GM21423 (cell line): ENCODE measurements at regions not wholly inside any gene's neighbourhood (a gene's known extent, or its start where the extent isn't known, plus 50 kb on each side); places are given as distances from the start of the nearest gene placed in this dataset.

ENCODE experiments used
- ATAC-seq: cut with Tn5 transposase; IDR thresholded peaks from one replicate; pipeline ENCODE4 v1.9.1; 2021; ENCODE audit warnings: mild to moderate bottlenecking, moderate library complexity; ENCODE audit not compliant: unreplicated experiment

DNA sequence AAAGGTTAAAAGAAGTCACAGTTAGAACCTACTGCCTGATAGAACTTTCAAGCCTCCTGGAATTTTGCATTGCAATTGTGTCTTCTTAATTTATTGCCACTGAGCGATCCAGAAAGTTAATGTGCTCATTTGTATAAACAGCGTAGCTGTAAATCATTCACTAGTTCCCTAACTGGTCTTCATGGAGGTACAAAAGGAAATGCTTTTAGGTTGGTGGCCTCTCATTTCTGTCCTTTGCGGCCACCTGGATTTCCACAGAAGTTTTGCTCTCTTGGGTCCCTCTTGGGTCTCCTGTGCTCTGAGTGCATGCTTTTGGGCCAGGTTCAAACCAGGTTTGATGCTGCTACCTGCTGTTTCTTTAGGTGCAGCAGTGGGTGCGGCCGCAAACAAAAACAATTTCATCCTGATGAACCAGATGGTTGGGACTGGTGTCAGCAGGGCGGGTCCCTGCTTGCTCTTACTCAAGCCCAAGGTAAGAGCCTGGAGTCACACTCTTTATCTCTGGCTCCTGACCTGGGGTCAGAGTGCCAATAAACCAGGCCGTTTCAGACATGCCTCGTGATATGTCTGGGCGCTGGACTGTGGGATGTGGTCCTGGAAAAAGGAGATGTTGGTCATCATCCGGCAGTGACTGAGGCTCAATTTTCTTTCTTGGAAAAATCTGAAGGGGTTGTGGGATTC, 270.1 kb downstream of the PTTG2 start:
- no peak for ATAC-seq

DNA sequence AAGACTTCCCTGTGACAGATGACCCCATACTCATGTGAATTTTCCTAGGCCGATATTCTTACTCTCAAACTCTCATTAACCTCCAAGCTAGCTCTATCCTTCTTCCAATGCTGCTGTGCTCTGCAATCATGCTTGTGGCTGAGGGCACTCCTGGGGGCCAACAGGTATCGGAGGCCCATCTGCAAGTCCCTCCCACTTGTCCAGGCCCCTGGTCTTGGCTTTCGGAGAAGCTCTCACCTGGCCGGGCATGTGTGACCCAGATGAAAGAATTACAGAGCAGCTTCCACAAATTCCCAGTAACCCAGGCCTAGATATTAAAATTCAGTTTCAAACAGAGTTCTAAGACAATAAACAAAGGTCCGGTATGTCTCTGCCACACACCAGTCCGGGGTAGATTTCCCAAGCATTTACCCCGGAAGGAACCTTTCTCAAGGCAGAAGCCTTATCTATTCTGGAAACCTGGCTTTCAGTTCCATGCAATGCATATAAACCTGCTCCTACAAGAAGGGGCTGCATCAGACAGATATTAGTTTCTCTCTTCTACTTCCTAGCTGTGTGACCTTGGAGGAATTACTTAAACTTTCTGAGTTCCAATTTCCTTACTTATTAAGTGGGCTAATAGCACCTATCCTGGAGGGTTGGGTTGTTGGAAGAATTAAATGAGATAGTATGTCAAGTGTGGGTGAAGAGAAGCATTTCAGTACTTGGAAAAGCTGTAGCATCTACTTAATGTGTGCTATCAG, 270.8 kb downstream of the PTTG2 start:
- no peak for ATAC-seq

- no peak for ATAC-seq
These were observed 271.4 kb downstream of the PTTG2 start for GRCh38 chr4:38231626-38232025.

DNA sequence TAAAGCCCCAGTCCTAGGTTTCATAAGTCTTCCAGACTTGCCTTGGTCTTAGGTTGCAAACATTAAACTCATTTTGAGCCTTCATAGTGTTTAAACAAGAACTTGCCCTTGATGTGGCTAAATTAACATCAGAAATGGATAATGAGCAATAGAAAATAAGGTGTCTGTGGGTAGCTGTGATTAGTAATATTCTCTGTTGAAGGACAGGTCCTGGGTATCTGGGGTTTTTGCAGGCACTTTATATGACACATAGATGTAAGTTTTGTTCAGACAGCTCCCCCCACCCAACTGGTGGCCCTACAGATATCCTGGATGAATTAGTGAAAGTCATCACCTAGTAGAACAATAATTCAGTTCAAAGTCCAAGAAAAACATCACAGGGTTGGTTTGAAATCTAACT, 272.5 kb downstream of the PTTG2 start:
- ATAC-seq = no peak

DNA sequence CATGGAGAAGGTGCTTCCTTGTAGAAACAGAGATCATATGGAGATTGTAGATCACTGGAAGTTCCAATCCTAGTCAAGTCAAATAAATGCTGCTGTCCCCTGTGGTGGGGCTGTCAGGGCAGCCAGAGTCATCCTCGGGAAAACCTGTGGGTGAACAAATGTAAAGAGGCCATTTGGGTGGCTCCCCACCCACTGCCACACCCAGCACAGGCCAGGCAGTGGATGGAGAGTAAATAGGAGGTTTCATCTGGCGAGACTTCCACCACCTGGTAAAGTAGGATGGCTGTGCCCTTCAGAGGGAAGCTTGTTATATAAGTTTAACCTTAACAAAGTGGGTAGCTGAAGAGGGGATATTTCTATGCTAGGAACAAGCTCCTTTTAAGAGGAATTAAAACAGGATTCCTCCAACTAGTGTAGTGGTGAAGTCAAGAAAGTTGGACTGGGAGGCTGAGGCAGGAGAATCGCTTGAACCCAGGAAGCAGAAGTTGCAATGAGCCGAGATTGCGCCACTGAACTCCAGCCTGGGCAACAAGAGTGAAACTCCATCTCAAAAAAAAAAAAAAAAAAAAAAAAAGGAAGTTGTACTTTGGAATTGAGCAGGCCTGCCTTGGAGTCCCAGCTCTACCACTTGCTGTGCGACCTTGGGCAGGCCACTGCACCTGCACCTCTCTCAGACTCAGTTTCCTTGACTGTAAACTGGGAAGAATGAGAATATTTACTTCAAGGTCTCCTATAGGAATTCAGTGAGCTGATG, 273.7 kb downstream of the PTTG2 start:
- ATAC-seq = no peak

GRCh38 chr4:38235354-38235753, 275.2 kb downstream of the PTTG2 start:
- no peak for ATAC-seq

- no peak for ATAC-seq
These were observed 275.8 kb downstream of the PTTG2 start for GRCh38 chr4:38236003-38236402.

DNA sequence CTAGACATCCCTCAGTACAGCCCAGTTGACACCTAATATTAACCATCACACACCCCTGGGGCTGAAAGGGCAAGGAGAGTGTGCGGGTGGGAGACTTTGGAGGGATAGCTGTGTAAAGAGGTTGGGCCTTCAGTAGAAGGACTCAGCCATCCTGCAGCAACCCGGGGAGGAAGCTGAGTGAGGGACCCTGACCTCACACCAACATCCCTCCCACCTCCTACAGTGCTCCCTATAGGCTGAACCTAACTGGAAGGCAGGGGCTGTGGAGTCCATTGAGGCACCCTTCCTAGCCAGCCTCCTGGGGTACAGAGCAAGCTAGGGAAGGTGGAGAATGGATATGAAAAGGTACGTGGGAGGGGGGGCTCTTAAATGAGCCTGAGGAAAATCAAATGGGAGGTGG, 276.3 kb downstream of the PTTG2 start:
- no peak for ATAC-seq

- ATAC-seq = no peak
These were observed 276.9 kb downstream of the PTTG2 start for GRCh38 chr4:38237139-38237538.

DNA sequence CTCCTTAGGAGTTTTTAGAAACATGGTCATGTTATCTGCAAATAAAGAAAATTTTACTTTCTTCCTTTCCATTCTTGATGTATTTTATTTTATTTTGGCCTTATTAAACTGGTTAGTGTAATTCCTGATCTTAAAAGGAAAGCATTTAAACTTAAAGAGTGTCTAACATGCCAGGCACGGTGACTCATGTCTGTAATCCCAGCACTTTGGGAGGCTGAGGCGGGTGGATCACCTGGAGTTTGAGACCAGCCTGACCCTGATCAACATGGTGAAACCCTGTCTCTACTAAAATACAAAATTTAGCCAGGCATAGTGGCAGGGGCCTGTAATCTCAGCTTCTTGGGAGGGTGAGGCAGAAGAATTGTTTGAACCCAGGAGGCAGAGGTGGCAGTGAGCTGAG, 281.3 kb downstream of the PTTG2 start:
- no peak for ATAC-seq

- ATAC-seq = no peak
These were observed 281.9 kb downstream of the PTTG2 start for GRCh38 chr4:38242101-38242500.

DNA sequence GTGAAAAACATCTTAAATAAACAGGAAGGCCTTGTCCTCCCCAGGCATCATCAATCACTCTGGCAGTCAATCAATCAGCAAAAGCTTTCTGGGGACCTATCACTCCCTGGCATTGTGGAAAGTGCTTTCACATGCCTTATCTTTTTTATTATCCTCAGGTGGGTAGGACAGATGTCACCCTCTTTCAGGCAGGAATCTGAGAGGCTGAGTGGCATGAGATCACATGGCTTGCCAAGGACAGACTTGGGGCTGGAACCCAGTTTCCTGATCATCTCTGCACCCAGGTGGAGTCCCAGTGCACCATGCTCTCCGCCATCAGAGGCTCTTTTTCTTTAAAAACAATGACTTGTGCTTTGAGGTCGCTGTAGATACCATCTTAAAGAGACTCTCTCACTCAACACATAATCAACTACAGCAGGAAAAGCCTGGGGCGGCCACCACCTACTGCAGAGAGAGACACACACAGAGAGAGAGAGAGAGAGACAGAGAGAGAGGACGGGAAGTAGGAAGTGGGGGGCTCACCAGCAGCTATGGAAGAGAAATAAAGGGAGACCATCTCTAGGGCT, 282.7 kb downstream of the PTTG2 start:
- no peak for ATAC-seq

GRCh38 chr4:38243388-38244053, 283.3 kb downstream of the PTTG2 start:
- ATAC-seq = no peak

GRCh38 chr4:38254825-38255224, 294.6 kb downstream of the PTTG2 start:
- ATAC-seq = no peak

GRCh38 chr4:38255572-38255971, 295.4 kb downstream of the PTTG2 start:
- no peak for ATAC-seq

GRCh38 chr4:38266616-38267015, 306.4 kb downstream of the PTTG2 start:
- ATAC-seq = no peak

GRCh38 chr4:38268108-38268820, 308.1 kb downstream of the PTTG2 start:
- ATAC-seq = no peak

DNA sequence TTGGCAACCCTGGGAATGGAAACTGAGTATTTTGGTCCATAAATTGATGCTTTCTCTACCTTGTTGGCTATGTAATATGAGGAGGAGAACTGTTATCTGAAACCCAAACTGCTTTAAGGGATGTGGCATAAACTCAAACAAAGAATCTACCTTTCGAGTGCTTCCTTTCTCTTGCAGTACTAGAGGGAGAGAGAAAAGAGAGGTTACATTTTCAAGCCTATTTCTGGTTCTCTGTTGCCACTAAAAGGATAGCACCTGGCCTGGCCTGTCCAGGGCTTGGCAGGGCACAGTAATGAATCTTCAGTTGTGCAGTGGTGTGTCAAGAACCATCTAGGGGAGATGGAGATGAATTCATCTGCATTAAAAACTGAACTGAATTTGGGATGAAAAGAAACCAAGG, 308.6 kb downstream of the PTTG2 start:
- no peak for ATAC-seq

DNA sequence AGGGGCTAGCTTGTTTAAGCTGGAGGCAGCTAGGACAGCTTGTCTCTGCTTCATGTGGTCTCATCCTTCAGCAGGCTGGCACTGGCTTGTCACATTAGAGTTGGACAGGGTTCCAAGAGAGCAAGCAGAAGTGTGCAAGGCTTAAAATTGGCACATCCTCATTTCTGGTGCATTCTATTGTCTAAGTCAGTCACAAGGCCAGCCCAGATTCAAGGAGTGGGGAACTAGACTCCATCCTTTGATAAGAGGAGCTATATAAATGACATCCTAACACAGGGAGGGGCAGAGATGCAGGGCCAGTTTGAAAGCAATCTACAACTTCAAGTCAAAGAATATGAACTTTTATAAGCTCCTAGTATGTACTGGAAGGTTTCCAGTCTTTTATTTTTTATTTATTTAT, 313.2 kb downstream of the PTTG2 start:
- no peak for ATAC-seq

DNA sequence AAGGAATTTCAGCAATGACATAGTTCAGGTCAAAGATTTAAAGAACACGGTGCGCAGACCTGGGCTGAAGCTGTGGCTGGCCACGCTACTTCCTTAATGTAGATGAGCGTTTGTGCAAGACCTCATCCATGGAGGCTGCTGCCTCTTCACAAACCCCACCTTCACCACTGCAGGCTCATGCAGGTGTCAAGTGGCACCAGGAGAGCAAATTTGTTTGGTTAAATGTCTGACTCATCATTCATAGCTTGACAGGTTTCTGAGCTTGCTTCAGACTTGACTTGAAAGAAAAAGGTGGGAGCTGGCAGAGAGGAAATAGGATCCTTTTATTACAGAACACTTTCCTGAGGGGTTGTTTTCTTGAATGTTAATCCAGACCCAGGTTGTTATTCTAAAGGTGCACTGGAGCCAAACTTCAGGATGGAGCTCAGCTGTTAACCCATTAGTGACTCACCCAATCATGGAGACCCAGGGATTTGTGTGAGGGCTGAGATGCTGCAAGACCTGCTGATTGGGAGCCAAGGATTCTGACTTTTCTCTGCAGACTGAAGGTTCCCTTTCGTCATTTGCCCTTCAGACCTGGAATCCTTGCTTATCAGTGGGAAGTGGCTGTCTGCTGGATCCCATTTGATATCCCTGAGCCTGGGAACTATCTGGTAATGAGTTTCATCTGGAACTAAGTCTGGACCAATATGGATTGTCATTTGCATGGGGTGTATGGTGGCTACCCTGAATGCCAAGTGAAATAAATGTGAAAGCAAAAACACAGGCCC, 315.3 kb downstream of the PTTG2 start:
- ATAC-seq = no peak
